ENCODE measurements at regions not wholly inside any gene's neighbourhood (a gene's known extent, or its start where the extent isn't known, plus 50 kb on each side); places are given as distances from the start of the nearest gene placed in this dataset.

DNA sequence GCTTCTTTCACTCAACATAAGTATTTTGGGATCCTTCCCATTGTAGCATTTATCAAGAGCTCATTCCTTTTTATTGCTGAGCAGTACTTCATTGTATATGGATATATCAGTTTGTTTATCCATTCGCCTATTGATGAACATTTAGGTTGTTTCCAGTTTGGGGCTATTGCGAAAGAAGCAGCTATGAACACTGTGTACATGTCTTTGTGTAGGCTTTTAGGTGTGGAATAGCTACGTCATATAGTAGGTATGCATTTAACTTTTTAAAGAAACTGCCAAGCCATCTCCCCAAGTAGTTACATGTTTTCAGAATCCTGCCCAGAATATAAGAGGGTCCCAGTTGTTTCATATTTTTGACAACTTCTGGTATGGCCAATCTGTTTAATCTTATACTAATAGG lies 468.1 kb downstream of the IPMK start:
- no peak overlapping the region for H3K27ac Mint-ChIP-seq
- ChIA-PET POLR2A (no interaction called here), CTCF (no interaction called here)
- no peaks in the 10 kb centered on the region for H3K27me3 Mint-ChIP-seq
- ATAC-seq (ENCODE audit: low read depth), result no peak
- TF ChIP-seq, protein P1, sequence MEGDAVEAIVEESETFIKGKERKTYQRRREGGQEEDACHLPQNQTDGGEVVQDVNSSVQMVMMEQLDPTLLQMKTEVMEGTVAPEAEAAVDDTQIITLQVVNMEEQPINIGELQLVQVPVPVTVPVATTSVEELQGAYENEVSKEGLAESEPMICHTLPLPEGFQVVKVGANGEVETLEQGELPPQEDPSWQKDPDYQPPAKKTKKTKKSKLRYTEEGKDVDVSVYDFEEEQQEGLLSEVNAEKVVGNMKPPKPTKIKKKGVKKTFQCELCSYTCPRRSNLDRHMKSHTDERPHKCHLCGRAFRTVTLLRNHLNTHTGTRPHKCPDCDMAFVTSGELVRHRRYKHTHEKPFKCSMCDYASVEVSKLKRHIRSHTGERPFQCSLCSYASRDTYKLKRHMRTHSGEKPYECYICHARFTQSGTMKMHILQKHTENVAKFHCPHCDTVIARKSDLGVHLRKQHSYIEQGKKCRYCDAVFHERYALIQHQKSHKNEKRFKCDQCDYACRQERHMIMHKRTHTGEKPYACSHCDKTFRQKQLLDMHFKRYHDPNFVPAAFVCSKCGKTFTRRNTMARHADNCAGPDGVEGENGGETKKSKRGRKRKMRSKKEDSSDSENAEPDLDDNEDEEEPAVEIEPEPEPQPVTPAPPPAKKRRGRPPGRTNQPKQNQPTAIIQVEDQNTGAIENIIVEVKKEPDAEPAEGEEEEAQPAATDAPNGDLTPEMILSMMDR (IDR thresholded peaks at IDR 0.05), result no peak
- H3K4me1 Mint-ChIP-seq, result no peaks in the 10 kb centered on the region
- intact Hi-C loops (cut with micrococcal nuclease), result no loop called here
- no peak overlapping the region for H3K4me3 Mint-ChIP-seq
- peaks cover 2% of the 10 kb centered on the region for H3K9me3 Mint-ChIP-seq
- no peak for DNase-seq
- no peaks in the 10 kb centered on the region for H3K36me3 Mint-ChIP-seq (ENCODE audit: low read depth)

DNA sequence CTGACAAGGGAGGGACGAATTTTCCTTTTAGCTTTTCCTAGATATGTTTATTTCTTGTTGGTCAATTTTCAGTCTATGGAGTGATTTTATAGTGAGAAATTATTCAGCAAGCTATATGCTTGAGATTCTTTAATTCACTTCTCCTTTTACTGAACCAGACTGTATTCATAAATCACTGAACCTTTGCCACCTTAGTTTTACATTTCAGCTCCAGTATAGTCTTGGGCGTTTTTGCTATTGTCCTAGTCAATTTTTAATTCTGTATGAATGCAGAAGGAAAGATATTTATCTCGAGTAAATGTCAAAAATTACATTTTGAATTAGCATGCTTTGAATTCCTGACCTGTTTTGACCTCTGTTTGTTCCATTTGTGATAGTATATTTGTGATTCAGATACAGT lies 468.9 kb downstream of the IPMK start:
- no peaks in the 10 kb centered on the region for H3K4me1 Mint-ChIP-seq
- no peaks in the 10 kb centered on the region for H3K27me3 Mint-ChIP-seq
- ATAC-seq (ENCODE audit: low read depth) (no peak), DNase-seq (no peak)
- peaks cover 2% of the 10 kb centered on the region for H3K9me3 Mint-ChIP-seq
- intact Hi-C loops (cut with micrococcal nuclease), result no loop called here
- ChIA-PET POLR2A (no interaction called here), CTCF (no interaction called here)
- TF ChIP-seq, protein P1 (IDR thresholded peaks at IDR 0.05), result no peak
- H3K36me3 Mint-ChIP-seq (ENCODE audit: low read depth), result no peaks in the 10 kb centered on the region
- no peak overlapping the region for H3K4me3 Mint-ChIP-seq
- H3K27ac Mint-ChIP-seq, result no peak overlapping the region

DNA sequence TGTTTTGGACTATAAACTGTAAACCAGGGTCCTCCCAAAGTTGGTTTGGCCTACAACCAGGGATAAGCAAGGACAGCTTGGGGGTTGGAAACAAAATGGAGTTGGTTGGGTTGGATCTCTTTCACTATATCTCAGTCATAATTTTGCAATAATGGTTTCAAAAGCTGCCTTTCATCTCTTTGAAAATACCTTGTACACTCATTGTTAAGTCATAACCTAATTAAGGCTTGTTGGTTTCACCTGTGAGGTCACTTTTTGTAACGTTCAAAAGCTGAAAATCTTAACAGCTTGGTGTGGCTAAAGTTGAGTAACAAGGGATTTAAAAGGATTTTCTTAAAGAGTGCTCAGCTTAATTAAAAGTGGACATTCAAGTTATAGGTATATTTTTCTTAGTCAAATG lies 476.1 kb downstream of the IPMK start:
- ATAC-seq (ENCODE audit: low read depth), result no peak
- Mint-ChIP-seq H3K9me3 (peaks cover 2% of the 10 kb centered on the region), H3K4me1 (no peaks in the 10 kb centered on the region), H3K4me3 (no peak overlapping the region), H3K36me3 (ENCODE audit: low read depth) (no peaks in the 10 kb centered on the region), H3K27me3 (no peaks in the 10 kb centered on the region), H3K27ac (no peak overlapping the region)
- no peak for DNase-seq
- intact Hi-C loops (cut with micrococcal nuclease), result no loop called here
- ChIA-PET CTCF (no interaction called here), POLR2A (no interaction called here)
- TF ChIP-seq, protein P1 (IDR thresholded peaks at IDR 0.05), result no peak

DNA sequence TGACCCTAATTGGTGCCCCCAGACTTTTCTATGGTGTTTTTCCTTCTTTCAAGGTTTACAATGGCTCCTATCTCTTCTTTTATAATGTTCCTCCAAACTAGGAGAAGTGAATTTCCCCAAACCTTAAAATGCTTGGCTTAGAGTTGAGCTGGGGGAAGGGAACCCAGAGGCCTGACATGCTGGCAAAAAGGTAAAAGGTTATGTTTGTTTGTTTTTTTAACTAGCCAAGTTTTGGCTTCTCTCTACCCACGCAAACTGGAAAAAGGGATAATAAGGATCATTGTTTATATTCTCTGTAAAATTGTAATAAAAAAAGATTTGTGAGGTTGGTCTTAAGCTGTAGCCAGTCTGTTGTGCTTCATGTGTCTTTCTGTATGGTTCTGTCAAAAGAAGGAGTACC lies 477.0 kb downstream of the IPMK start:
- Mint-ChIP-seq H3K4me1 (no peaks in the 10 kb centered on the region), H3K27ac (no peak overlapping the region), H3K4me3 (no peak overlapping the region), H3K9me3 (no peaks in the 10 kb centered on the region), H3K27me3 (no peaks in the 10 kb centered on the region), H3K36me3 (ENCODE audit: low read depth) (no peaks in the 10 kb centered on the region)
- ATAC-seq (ENCODE audit: low read depth) (no peak), DNase-seq (no peak)
- POLR2A ChIA-PET, result no interaction called here
- TF ChIP-seq, protein P1 (IDR thresholded peaks at IDR 0.05), result no peak
- intact Hi-C loops (cut with micrococcal nuclease), result no loop called here
- CTCF ChIA-PET, result no interaction called here

DNA sequence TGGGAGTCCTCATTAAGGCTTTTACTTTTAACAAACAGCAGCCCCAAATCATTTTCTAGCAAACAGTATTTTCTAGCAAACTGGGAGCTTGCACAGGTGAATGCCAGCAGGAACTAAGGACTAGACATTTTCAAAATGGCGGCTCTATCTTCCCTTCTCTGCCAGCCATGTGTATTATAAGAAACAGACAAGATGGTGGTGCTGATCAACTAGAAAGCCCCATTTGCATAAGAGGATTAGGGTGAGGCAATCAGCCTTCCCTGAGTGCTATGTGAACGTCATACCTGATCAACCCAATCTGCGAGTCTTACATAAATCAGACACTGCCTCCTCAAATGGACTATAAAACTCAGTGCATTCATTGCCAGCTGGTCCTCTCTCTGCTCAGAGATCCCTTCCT lies 479.6 kb downstream of the IPMK start:
- no peak for DNase-seq
- Mint-ChIP-seq H3K27ac (no peak overlapping the region), H3K36me3 (ENCODE audit: low read depth) (no peaks in the 10 kb centered on the region), H3K27me3 (no peaks in the 10 kb centered on the region), H3K4me3 (no peak overlapping the region), H3K4me1 (no peaks in the 10 kb centered on the region), H3K9me3 (peaks cover 2% of the 10 kb centered on the region)
- TF ChIP-seq, protein P1 (IDR thresholded peaks at IDR 0.05), result no peak
- ChIA-PET POLR2A (no interaction called here), CTCF (no interaction called here)
- ATAC-seq (ENCODE audit: low read depth), result no peak
- intact Hi-C loops (cut with micrococcal nuclease), result no loop called here

Measured in activated B cell treated with CpG ODN at 0.5 μM for 24 hours (primary cell).